ENCODE measurements at regions not wholly inside any gene's neighbourhood (a gene's known extent, or its start where the extent isn't known, plus 50 kb on each side); places are given as distances from the start of the nearest gene placed in this dataset.

- H3K27me3 ChIP-seq, result no peaks in the 10 kb centered on the region
Observed at GRCh38 chr18:42670860-42671259, 444.6 kb downstream of the RIT2 start.

GRCh38 chr18:42675810-42676209 is 439.7 kb downstream of the RIT2 start:
- Histone ChIP-seq H3K36me3 (no peaks in the 10 kb centered on the region), H3K4me3 (no peak overlapping the region), H3K27me3 (no peaks in the 10 kb centered on the region), H3K9me3 (peaks cover 0 to 3% (median 0%) of the 10 kb centered on the region in 12 donors), H3K27ac (no peak overlapping the region), H3K4me1 (no peaks in the 10 kb centered on the region)
- intact Hi-C loops (cut with DNase I), result no loop called here
- no peak for TF ChIP-seq CTCF (IDR thresholded peaks at IDR 0.05)
- ATAC-seq (no peak), DNase-seq (no peak)
- 77 to 95% (median 89%) methylated on average over 1 of the region's 1 CpG for WGBS, 4 donors

More at GRCh38 chr18:42670860-42671259, 444.6 kb downstream of the RIT2 start:
- Histone ChIP-seq H3K4me1 (no peaks in the 10 kb centered on the region), H3K27ac (no peak overlapping the region), H3K36me3 (no peaks in the 10 kb centered on the region), H3K9me3 (no peaks in the 10 kb centered on the region), H3K4me3 (no peak overlapping the region)
- TF ChIP-seq CTCF (IDR thresholded peaks at IDR 0.05) (no peak), POLR2A (IDR thresholded peaks at IDR 0.05) (no peak)
- WGBS, 4 donors, result 83 to 92% (median 86%) methylated on average over 4 of the region's 4 CpGs
- ATAC-seq (no peak), DNase-seq (no peak)
- intact Hi-C loops (cut with DNase I), result no loop called here

GRCh38 chr18:42683094-42683493 is 432.4 kb downstream of the RIT2 start:
- 76 to 80% (median 79%) methylated on average over 2 of the region's 2 CpGs for WGBS, 4 donors
- TF ChIP-seq CTCF (IDR thresholded peaks at IDR 0.05) (no peak), POLR2A (IDR thresholded peaks at IDR 0.05) (no peak)
- no peaks in the 10 kb centered on the region for H3K27me3 ChIP-seq
- H3K36me3 ChIP-seq, result no peaks in the 10 kb centered on the region
- no peak for ATAC-seq
- H3K4me3 ChIP-seq, result no peak overlapping the region
- no peak for DNase-seq
- H3K4me1 ChIP-seq, result no peaks in the 10 kb centered on the region
- intact Hi-C loops (cut with DNase I), result no loop called here
- H3K27ac ChIP-seq, result no peak overlapping the region
- peaks cover 0 to 45% (median 9%) of the 10 kb centered on the region in 12 donors for H3K9me3 ChIP-seq

- no peaks in the 10 kb centered on the region for H3K27me3 ChIP-seq
- H3K36me3 ChIP-seq, result no peaks in the 10 kb centered on the region
- no peak overlapping the region for H3K4me3 ChIP-seq
- TF ChIP-seq CTCF (IDR thresholded peaks at IDR 0.05), result no peak
- TF ChIP-seq POLR2A (IDR thresholded peaks at IDR 0.05), result no peak
- H3K4me1 ChIP-seq, result no peaks in the 10 kb centered on the region
- 82 to 88% (median 85%) methylated on average over 4 of the region's 4 CpGs for WGBS, 4 donors
- no peak for ATAC-seq
- DNase-seq, result no peak
- H3K27ac ChIP-seq, result no peak overlapping the region
- intact Hi-C loops (cut with DNase I), result no loop called here
- H3K9me3 ChIP-seq, result peaks cover 0 to 20% (median under 1%) of the 10 kb centered on the region in 12 donors
Observed at GRCh38 chr18:42689310-42689709, 426.2 kb downstream of the RIT2 start.

All from heart left ventricle (tissue), 16 donors.